ENCODE measurements at regions not wholly inside any gene's neighbourhood (a gene's known extent, or its start where the extent isn't known, plus 50 kb on each side); places are given as distances from the start of the nearest gene placed in this dataset.

- Histone ChIP-seq H3K9me3 (ENCODE audit: low read depth) (no peaks in the 10 kb centered on the region), H3K4me2 (ENCODE audit: unreplicated experiment) (no peak overlapping the region), H3K27me3 (replicated peaks; ENCODE audit: insufficient read depth) (no peaks in the 10 kb centered on the region), H3K4me1 (ENCODE audit: insufficient read depth) (no peaks in the 10 kb centered on the region), H2AFZ (no peak overlapping the region), H3K9ac (no peak overlapping the region), H3K36me3 (ENCODE audit: low read depth) (no peaks in the 10 kb centered on the region), H3F3A (ENCODE audit: insufficient read depth) (no peaks in the 10 kb centered on the region), H3K4me3 (no peak overlapping the region), H4K20me1 (ENCODE audit: insufficient read depth) (no peaks in the 10 kb centered on the region), H3K79me2 (ENCODE audit: insufficient read depth) (no peaks in the 10 kb centered on the region), H3K27ac (no peak overlapping the region), H3K9me2 (ENCODE audit: insufficient read depth) (no peaks in the 10 kb centered on the region)
- 21 to 29% methylated on average over 4 of the region's 4 CpGs for WGBS, 2 experiments (ENCODE audit: low coverage in 1 of 2, low lambda C conversion rate in 2 of 2, missing lambda C conversion rate in 2 of 2)
- in situ Hi-C loops (cut with MboI) = no loop called here
- TF ChIP-seq EZH2 (IDR thresholded peaks at IDR 0.05; ENCODE audit: insufficient read depth, poor library complexity, severe bottlenecking) (no peak), EZH2phosphoT487 (IDR thresholded peaks at IDR 0.05; ENCODE audit: insufficient read depth, low read depth) (no peak)
- DNase-seq = no peak
Observed at GRCh38 chr5:164959761-164960160, 1454.3 kb downstream of the MAT2B start.

GRCh38 chr5:164962329-164962961 is 1457.0 kb downstream of the MAT2B start:
- Histone ChIP-seq H3K36me3 (ENCODE audit: low read depth) (no peaks in the 10 kb centered on the region), H2AFZ (no peak overlapping the region), H3K27ac (no peak overlapping the region), H3K79me2 (ENCODE audit: insufficient read depth) (no peaks in the 10 kb centered on the region), H3K27me3 (replicated peaks; ENCODE audit: insufficient read depth) (no peaks in the 10 kb centered on the region), H3F3A (ENCODE audit: insufficient read depth) (no peaks in the 10 kb centered on the region), H3K9me3 (ENCODE audit: low read depth) (no peaks in the 10 kb centered on the region), H3K9me2 (ENCODE audit: insufficient read depth) (no peaks in the 10 kb centered on the region), H3K4me3 (no peak overlapping the region), H3K4me2 (ENCODE audit: unreplicated experiment) (no peak overlapping the region), H4K20me1 (ENCODE audit: insufficient read depth) (no peaks in the 10 kb centered on the region), H3K9ac (no peak overlapping the region), H3K4me1 (ENCODE audit: insufficient read depth) (no peaks in the 10 kb centered on the region)
- TF ChIP-seq EZH2 (IDR thresholded peaks at IDR 0.05; ENCODE audit: insufficient read depth, poor library complexity, severe bottlenecking) (no peak), EZH2phosphoT487 (IDR thresholded peaks at IDR 0.05; ENCODE audit: insufficient read depth, low read depth) (no peak)
- in situ Hi-C loops (cut with MboI) = no loop called here
- WGBS, 2 experiments (ENCODE audit: low coverage in 1 of 2, low lambda C conversion rate in 2 of 2, missing lambda C conversion rate in 2 of 2) = 17 to 19% methylated on average over 2 of the region's 2 CpGs
- no peak for DNase-seq

GRCh38 chr5:164966611-164967010 is 1461.2 kb downstream of the MAT2B start:
- Histone ChIP-seq H3K4me2 (ENCODE audit: unreplicated experiment) (no peak overlapping the region), H2AFZ (no peak overlapping the region), H3K9ac (no peak overlapping the region), H3K4me1 (ENCODE audit: insufficient read depth) (no peaks in the 10 kb centered on the region), H3K36me3 (ENCODE audit: low read depth) (no peaks in the 10 kb centered on the region), H3F3A (ENCODE audit: insufficient read depth) (no peaks in the 10 kb centered on the region), H3K79me2 (ENCODE audit: insufficient read depth) (no peaks in the 10 kb centered on the region), H3K4me3 (no peak overlapping the region), H3K27ac (no peak overlapping the region), H3K9me3 (ENCODE audit: low read depth) (no peaks in the 10 kb centered on the region), H3K27me3 (replicated peaks; ENCODE audit: insufficient read depth) (no peaks in the 10 kb centered on the region), H3K9me2 (ENCODE audit: insufficient read depth) (no peaks in the 10 kb centered on the region), H4K20me1 (ENCODE audit: insufficient read depth) (no peaks in the 10 kb centered on the region)
- in situ Hi-C loops (cut with MboI) = no loop called here
- WGBS, 2 experiments (ENCODE audit: low coverage in 1 of 2, low lambda C conversion rate in 2 of 2, missing lambda C conversion rate in 2 of 2) = 13 to 20% methylated on average over 4 of the region's 4 CpGs
- TF ChIP-seq EZH2 (IDR thresholded peaks at IDR 0.05; ENCODE audit: insufficient read depth, poor library complexity, severe bottlenecking) (no peak), EZH2phosphoT487 (IDR thresholded peaks at IDR 0.05; ENCODE audit: insufficient read depth, low read depth) (no peak)
- no peak for DNase-seq

- in situ Hi-C loops (cut with MboI) = no loop called here
- H3K79me2 ChIP-seq (ENCODE audit: insufficient read depth) = no peaks in the 10 kb centered on the region
- H3K9me3 ChIP-seq (ENCODE audit: low read depth) = no peaks in the 10 kb centered on the region
- 4 to 7% methylated on average over 1 of the region's 1 CpG for WGBS, 2 experiments (ENCODE audit: low coverage in 1 of 2, low lambda C conversion rate in 2 of 2, missing lambda C conversion rate in 2 of 2)
- H3K27me3 ChIP-seq (replicated peaks; ENCODE audit: insufficient read depth) = no peaks in the 10 kb centered on the region
- H3K36me3 ChIP-seq (ENCODE audit: low read depth) = no peaks in the 10 kb centered on the region
- no peak overlapping the region for H3K27ac ChIP-seq
- no peak overlapping the region for H2AFZ ChIP-seq
- no peaks in the 10 kb centered on the region for H3F3A ChIP-seq (ENCODE audit: insufficient read depth)
- no peaks in the 10 kb centered on the region for H4K20me1 ChIP-seq (ENCODE audit: insufficient read depth)
- H3K4me1 ChIP-seq (ENCODE audit: insufficient read depth) = no peaks in the 10 kb centered on the region
- no peak overlapping the region for H3K9ac ChIP-seq
- H3K4me3 ChIP-seq = no peak overlapping the region
- H3K4me2 ChIP-seq (ENCODE audit: unreplicated experiment) = no peak overlapping the region
- DNase-seq = no peak
- no peaks in the 10 kb centered on the region for H3K9me2 ChIP-seq (ENCODE audit: insufficient read depth)
- TF ChIP-seq EZH2 (IDR thresholded peaks at IDR 0.05; ENCODE audit: insufficient read depth, poor library complexity, severe bottlenecking) (no peak), EZH2phosphoT487 (IDR thresholded peaks at IDR 0.05; ENCODE audit: insufficient read depth, low read depth) (no peak)
Observed at GRCh38 chr5:164967354-164967753, 1461.9 kb downstream of the MAT2B start.

- Histone ChIP-seq H3F3A (ENCODE audit: insufficient read depth) (no peaks in the 10 kb centered on the region), H3K4me2 (ENCODE audit: unreplicated experiment) (no peak overlapping the region), H3K4me1 (ENCODE audit: insufficient read depth) (no peaks in the 10 kb centered on the region), H3K9me2 (ENCODE audit: insufficient read depth) (no peaks in the 10 kb centered on the region), H3K36me3 (ENCODE audit: low read depth) (no peaks in the 10 kb centered on the region), H3K27ac (no peak overlapping the region), H3K79me2 (ENCODE audit: insufficient read depth) (no peaks in the 10 kb centered on the region), H4K20me1 (ENCODE audit: insufficient read depth) (no peaks in the 10 kb centered on the region), H3K9ac (no peak overlapping the region), H3K9me3 (ENCODE audit: low read depth) (no peaks in the 10 kb centered on the region), H3K4me3 (no peak overlapping the region), H2AFZ (no peak overlapping the region), H3K27me3 (replicated peaks; ENCODE audit: insufficient read depth) (no peaks in the 10 kb centered on the region)
- TF ChIP-seq EZH2 (IDR thresholded peaks at IDR 0.05; ENCODE audit: insufficient read depth, poor library complexity, severe bottlenecking) = no peak
- no peak for TF ChIP-seq EZH2phosphoT487 (IDR thresholded peaks at IDR 0.05; ENCODE audit: insufficient read depth, low read depth)
- 0 to 6% methylated on average over 1 of the region's 1 CpG for WGBS, 2 experiments (ENCODE audit: low coverage in 1 of 2, low lambda C conversion rate in 2 of 2, missing lambda C conversion rate in 2 of 2)
- DNase-seq = no peak
- in situ Hi-C loops (cut with MboI) = no loop called here
Observed at GRCh38 chr5:164972973-164973372, 1467.6 kb downstream of the MAT2B start.
